ENCODE measurements at regions not wholly inside any gene's neighbourhood (a gene's known extent, or its start where the extent isn't known, plus 50 kb on each side); places are given as distances from the start of the nearest gene placed in this dataset.

GRCh38 chr2:22807872-22808271, 577.1 kb upstream of the KLHL29 start:
- Histone ChIP-seq H3K4me3 (no peak overlapping the region), H3K4me1 (no peaks in the 10 kb centered on the region), H3K27ac (no peak overlapping the region), H3K4me2 (no peak overlapping the region), H3K9me3 (no peaks in the 10 kb centered on the region; the same call in 2 of the 3 replicates)
- POLR2A ChIA-PET, result no interaction called here
- TF ChIP-seq PBX3 (IDR thresholded peaks at IDR 0.05) (no peak), USF2 (IDR thresholded peaks at IDR 0.05) (no peak), HOXB5 (CRISPR knock-in tag; IDR thresholded peaks at IDR 0.05) (no peak), SREBF2 (IDR thresholded peaks at IDR 0.05) (no peak), E2F6 (IDR thresholded peaks at IDR 0.05; ENCODE audit: borderline replicate concordance, low read depth) (no peak), MAFK (IDR thresholded peaks at IDR 0.05; ENCODE audit: partially characterized antibody) (no peak), KDM1A (IDR thresholded peaks at IDR 0.05; ENCODE audit: low read depth) (no peak), EHF (CRISPR knock-in tag; IDR thresholded peaks at IDR 0.05) (no peak)
- DNase-seq (ENCODE audit: low read depth in 1 of 2, low spot score in 1 of 2) (no peak), ATAC-seq (no peak), FAIRE-seq (no peak)
- CTCF ChIA-PET, result no interaction called here

GRCh38 chr2:22810602-22811001, 574.4 kb upstream of the KLHL29 start:
- Histone ChIP-seq H3K9me3 (no peaks in the 10 kb centered on the region; the same call in 2 of the 3 replicates), H3K4me2 (no peak overlapping the region), H3K27ac (no peak overlapping the region), H3K4me3 (no peak overlapping the region), H3K4me1 (no peaks in the 10 kb centered on the region)
- DNase-seq (ENCODE audit: low read depth in 1 of 2, low spot score in 1 of 2) (no peak), ATAC-seq (no peak), FAIRE-seq (no peak)
- ChIA-PET CTCF (no interaction called here), POLR2A (no interaction called here)
- TF ChIP-seq MAX (IDR thresholded peaks at IDR 0.05), result no peak
- no peak for TF ChIP-seq RAD21 (conservative IDR thresholded peaks at IDR 0.05 in 1 of 2, IDR thresholded peaks at IDR 0.05 in 1 of 2)
- TF ChIP-seq ZC3H11A (IDR thresholded peaks at IDR 0.05), result no peak
- no peak for TF ChIP-seq RFX5 (IDR thresholded peaks at IDR 0.05)
- TF ChIP-seq MAZ (IDR thresholded peaks at IDR 0.05; ENCODE audit: borderline replicate concordance, low read depth, low read length), result no peak
- TF ChIP-seq CBX2 (IDR thresholded peaks at IDR 0.05; ENCODE audit: borderline replicate concordance, low read depth), result no peak
- WGBS (ENCODE audit: missing lambda C conversion rate), result 5% methylated on average over 2 of the region's 2 CpGs

GRCh38 chr2:22812065-22812680, 572.8 kb upstream of the KLHL29 start:
- ATAC-seq, result no peak
- TF ChIP-seq MAX (IDR thresholded peaks at IDR 0.05), result no peak
- no peak for TF ChIP-seq NR3C1 (IDR thresholded peaks at IDR 0.05)
- no peak for TF ChIP-seq GATA3 (IDR thresholded peaks at IDR 0.05; ENCODE audit: borderline replicate concordance)
- Histone ChIP-seq H3K4me1 (no peaks in the 10 kb centered on the region), H3K4me2 (no peak overlapping the region), H3K9me3 (no peaks in the 10 kb centered on the region), H3K4me3 (no peak overlapping the region), H3K27ac (no peak overlapping the region)
- ChIA-PET CTCF (no interaction called here), POLR2A (no interaction called here)
- 3% methylated on average over 2 of the region's 2 CpGs for WGBS (ENCODE audit: missing lambda C conversion rate)
- no peak for FAIRE-seq
- DNase-seq (ENCODE audit: low read depth in 1 of 2, low spot score in 1 of 2), result no peak

GRCh38 chr2:22817197-22817596, 567.8 kb upstream of the KLHL29 start:
- WGBS (ENCODE audit: missing lambda C conversion rate), result 4% methylated on average over 4 of the region's 4 CpGs
- ATAC-seq, result peak; percentile 13 to 40; a peak in 1 of 6 replicates
- Histone ChIP-seq H3K4me1 (no peaks in the 10 kb centered on the region), H3K4me2 (no peak overlapping the region), H3K4me3 (no peak overlapping the region), H3K9me3 (no peaks in the 10 kb centered on the region), H3K27ac (no peak overlapping the region)
- CTCF ChIA-PET, result no interaction called here
- FAIRE-seq, result no peak
- TF ChIP-seq NPAS2 (CRISPR knock-in tag; IDR thresholded peaks at IDR 0.05; ENCODE audit: borderline replicate concordance), result no peak
- TF ChIP-seq ATOH8 (CRISPR knock-in tag; IDR thresholded peaks at IDR 0.05; ENCODE audit: low read depth), result no peak
- TF ChIP-seq MAX (IDR thresholded peaks at IDR 0.05), result no peak
- POLR2A ChIA-PET, result no interaction called here
- DNase-seq (ENCODE audit: low read depth in 1 of 2, low spot score in 1 of 2), result peak in 1 of 2 experiments; percentile 35
